ENCODE measurements at regions not wholly inside any gene's neighbourhood (a gene's known extent, or its start where the extent isn't known, plus 50 kb on each side); places are given as distances from the start of the nearest gene placed in this dataset.

GRCh38 chr7:81648716-81649115 is 121.1 kb downstream of the HGF start:
- ATAC-seq: no peak

DNA sequence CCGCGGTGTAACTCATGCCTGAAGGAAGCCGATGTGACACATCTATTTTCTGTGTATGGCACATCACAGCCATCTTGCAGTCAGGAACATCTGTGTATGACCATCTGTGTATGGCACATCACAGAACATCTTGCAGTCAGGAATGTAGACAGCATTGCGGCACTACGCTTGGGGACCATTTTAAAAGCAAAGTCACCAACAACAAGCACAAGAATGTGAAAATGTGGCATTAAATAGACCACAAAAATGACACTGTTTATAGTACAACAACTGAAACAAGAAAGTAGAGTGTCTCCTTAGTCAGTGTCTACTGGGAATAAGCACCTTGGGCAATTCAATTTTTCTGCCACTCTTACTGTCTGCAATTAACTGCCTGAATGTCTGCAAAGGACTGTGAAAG is 124.4 kb downstream of the HGF start:
- no peak for ATAC-seq

- ATAC-seq: no peak
Measured at GRCh38 chr7:81641873-81642272, 128.0 kb downstream of the HGF start.

GRCh38 chr7:81638198-81638597 is 131.6 kb downstream of the HGF start:
- no peak for ATAC-seq

- ATAC-seq: no peak
Measured at GRCh38 chr7:81637534-81637933, 132.3 kb downstream of the HGF start.

GRCh38 chr7:81632418-81632817 is 137.4 kb downstream of the HGF start:
- ATAC-seq: no peak

- no peak for ATAC-seq
Measured at GRCh38 chr7:81630600-81630999, 139.2 kb downstream of the HGF start.

DNA sequence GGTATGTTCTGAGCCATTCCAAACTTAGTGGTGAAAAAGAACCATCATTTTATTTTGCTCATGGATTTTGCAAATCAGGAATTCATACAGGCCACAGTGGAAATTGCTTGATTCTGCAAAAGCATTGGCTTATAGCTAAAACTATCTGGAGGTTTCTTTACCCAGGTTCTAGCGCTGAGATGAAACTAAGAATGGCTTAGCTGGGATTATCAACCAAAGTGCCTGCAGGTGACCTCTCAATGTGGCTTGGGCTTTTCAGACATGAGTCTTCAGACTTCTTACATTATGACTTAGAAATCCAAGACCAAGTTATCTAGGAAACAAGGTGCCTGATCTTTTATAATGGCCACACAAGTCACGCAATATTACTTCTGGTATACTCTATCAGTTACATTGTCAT is 140.1 kb downstream of the HGF start:
- no peak for ATAC-seq

- no peak for ATAC-seq
Measured at GRCh38 chr7:81628951-81629350, 140.9 kb downstream of the HGF start.

GRCh38 chr7:81627536-81628287 is 142.1 kb downstream of the HGF start:
- peak; percentile 82 for ATAC-seq

DNA sequence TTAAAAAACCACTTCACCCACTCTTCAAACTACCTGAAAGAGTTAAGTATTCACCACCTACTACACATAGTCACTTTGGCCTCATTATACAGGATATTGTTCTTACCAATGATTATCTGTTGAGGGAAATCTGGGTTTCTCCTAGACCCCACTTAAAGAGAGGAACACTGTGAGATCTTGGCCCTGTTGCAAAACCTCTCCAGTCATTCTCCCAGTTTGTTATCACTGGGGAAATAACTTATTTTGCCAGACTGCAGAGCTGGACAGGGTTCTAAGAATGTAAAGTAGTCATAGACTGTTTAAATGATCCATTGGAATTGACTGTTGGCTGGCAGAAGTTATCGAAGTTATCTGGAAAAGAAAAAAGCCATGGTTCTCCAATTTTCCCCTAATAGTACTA is 143.8 kb downstream of the HGF start:
- ATAC-seq: no peak

DNA sequence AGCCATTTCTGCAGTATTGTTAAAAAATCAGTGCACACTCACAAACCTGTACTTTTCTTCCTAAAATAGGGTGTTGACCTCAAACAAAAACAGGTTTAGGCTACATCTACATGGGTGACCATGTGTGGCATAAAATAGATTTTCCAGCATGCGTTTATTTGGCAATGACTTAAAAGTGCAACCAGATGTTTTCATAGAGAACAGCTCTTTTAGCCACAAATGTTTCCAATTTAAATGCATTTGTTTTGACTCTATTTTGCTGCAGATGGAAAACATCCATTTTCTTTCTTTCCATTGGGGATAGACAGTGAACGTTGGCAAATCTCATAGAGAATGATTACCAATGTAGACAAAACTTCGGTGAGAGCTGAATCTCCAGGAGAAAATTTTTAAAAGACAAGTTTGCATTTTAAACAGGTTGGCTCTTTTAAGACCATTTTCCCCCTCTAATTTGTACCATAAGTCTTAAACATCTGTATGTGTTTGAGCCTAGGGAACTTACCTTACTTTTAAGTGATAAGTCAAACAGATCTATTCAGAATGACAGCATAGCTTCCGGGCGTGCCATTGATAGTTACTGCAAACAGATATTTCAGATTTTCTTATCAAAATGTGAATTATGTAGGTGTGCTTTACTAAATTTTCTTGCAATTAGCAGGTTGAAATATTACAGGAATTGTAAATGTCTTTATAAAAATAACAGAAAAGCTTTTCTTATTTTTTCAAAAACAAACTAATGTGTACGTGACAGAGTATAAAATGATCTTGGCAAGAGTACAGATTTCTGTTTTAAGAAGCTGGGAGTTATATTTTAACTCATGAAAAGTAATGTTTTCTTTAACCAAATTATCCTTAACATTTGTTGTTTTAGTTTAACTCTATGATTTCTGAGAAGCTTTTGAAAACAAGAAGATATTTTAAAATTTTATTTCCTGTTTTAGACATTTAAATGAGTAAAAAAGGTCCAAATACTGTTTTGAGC is 144.9 kb downstream of the HGF start:
- no peak for ATAC-seq

DNA sequence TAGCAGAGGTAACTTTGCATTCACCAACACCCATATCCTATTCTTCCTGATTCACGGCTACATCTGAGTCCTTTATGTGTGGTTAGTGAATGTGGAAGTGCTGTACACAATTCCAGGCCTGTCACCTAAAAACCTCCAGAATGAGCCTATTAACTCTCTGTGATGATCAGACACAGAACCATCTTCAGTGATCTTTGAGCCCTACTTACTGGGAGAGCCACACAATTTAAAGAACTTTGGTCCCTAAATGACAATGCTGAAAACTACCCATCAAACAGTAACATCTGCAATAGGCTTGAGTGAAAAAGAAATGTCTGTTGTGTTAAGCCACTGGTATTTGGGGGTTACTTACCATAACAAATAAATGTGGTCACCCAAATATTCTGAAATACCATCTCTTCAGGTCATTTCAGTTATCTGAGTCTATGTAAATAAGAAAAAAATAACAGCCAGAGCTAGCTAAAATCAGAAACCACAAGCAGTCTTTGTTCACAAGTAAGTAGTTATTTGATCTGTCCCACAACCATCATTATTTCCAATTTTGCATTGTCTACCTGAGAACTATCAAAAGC is 145.7 kb downstream of the HGF start:
- ATAC-seq: no peak

- ATAC-seq: peak; percentile 61
Measured at GRCh38 chr7:81623251-81623855, 146.5 kb downstream of the HGF start.

DNA sequence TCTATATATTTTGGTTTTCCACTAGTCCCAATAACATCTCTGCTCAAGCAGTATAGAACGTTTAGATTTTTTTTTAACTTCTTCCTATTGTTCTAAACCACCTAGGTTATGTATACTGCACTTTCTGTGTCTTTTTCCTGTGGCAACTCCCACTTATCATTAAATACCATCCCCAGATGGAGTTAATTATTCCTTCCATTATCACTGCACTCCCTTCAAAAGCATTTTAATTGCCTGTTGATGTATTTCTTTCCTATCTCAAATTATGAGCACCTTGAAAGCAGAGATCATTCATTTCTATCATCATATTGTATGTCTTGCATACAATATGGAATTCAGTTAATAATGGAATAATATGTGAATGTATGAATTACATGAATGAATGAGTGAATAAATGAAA is 148.0 kb downstream of the HGF start:
- no peak for ATAC-seq

DNA sequence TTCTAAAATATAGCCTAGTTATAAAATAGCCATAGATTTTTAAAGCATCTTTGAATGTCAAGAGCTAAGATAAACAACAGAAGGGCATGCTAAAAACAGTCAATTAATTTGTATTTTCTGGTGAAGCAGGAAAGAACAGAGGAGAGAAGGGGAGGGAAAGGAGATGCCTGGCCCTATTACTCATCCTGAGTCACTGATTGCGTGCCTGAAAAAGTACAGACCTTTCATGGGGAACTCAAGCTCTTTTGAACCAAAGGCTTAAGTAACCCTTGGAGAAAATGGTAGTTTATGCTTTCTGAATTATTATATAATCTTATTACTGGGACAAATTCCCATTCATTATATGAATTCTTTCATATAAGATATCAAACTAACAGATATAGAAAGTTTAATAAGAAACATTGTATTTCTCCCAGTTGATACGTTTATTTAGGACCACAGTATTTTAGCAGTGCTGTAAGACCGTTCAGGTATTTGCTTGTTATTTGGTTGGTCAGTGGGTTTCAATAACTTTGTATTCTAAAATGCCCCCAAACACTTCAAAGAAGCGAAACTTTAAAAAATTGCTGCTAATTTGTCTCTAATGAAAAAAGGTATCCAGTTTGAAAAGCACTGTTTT is 151.3 kb downstream of the HGF start:
- peak; percentile 72 for ATAC-seq

DNA sequence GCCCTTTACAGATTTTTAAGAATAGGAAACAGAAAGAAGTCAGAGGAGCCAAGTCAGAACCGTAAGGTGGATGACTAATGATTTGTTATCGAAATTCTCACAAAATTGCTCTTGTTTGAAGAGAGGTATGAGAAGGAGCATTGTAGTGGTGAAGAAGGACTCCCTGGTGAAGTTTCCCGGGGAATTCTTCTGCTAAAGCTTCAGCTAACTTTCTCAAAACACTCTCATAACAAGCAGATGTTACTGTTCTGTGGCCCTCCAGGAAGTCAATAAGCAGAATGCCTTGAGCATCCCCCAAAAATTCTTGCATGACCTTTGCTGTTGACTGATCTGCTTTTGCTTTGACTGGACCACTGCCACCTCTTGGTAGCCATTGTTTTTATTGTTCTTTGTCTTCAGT is 152.9 kb downstream of the HGF start:
- no peak for ATAC-seq

DNA sequence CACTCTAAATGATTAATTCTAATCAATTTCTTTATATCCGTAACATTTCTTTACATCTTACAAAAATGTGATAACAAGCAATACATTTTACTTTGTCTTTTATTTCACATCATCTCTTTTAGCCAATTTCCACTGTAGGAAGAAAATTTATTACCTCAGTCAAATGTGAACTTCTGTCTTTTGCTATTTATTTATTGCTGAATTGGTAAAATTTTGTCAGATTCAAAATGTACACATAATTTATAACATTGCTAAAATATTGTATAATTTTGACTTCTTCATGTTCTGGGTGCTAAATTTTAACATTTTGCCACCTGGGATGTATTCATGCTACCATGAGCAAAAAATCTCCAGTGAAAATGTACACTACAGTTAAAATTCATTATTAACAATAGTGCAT is 158.0 kb downstream of the HGF start:
- ATAC-seq: no peak

DNA sequence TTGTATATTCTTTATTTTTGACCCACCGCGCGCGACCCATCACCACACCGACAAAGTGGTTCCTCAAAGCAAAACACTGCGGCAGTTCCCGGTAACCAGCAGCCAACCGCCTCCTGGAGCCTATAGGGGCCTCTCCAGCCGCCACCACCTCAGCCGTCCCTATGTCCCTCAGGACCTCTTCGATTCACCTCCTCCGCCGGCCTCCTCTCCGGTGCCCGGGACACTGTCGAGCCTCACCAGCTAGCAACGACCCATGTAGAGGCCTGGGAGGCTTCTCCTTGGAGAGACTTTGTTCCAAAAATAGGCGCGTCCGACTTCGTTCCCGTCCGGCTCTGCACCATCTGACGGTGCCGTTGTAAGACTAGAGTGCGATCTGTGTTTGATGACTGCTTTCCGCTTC is 158.8 kb downstream of the HGF start:
- no peak for ATAC-seq

DNA sequence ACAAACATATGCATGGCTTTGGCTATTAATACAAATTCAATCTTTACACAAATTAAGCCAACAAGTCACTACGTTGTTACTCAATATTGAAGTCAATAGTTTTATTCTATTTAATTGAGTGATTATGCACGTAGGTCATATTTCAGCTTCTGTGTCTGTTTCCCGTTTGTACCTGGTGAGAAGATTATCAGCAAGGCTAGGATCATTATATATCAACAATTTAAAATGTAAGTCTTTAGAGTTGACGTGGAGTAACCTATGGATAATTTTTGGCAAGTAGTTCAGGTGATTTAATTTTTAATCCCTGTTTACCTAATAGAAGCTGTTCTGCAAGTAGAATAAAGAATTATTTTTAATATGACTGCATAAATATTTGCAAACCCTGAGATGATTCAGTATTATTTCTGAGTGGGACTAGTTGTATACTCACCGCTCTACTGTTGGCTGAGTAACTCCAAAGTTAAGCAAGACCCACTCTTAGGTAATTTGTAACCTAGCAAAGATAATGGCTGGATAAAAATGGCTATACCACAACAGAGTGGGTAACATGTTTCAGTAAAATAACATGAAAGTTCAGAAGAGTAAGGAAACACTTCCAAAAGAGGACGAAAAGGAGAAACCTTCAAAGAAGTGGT is 161.0 kb downstream of the HGF start:
- peak; percentile 71 for ATAC-seq

GRCh38 chr7:81607987-81608386 is 161.9 kb downstream of the HGF start:
- no peak for ATAC-seq

Data from esophagus mucosa (tissue), 1 donor.